ENCODE measurements at regions not wholly inside any gene's neighbourhood (a gene's known extent, or its start where the extent isn't known, plus 50 kb on each side); places are given as distances from the start of the nearest gene placed in this dataset.

GRCh38 chr4:154939851-154940250, 158.8 kb downstream of the RBM46 start:
- Histone ChIP-seq H4K20me1 (replicated peaks; ENCODE audit: control insufficient read depth, insufficient read depth, low read length) (no peaks in the 10 kb centered on the region), H3K4me1 (replicated peaks in 1 of 2; ENCODE audit: control insufficient read depth in 2 of 2, insufficient read depth in 2 of 2, low read length in 2 of 2) (no peaks in the 10 kb centered on the region), H2AFZ (ENCODE audit: low read depth, low read length) (no peak overlapping the region), H3K4me3 (no peak overlapping the region), H3K4me2 (ENCODE audit: insufficient read depth, low read length) (no peak overlapping the region), H3K9ac (ENCODE audit: insufficient read depth in 1 of 2, low read depth in 2 of 2, low read length in 2 of 2) (no peak overlapping the region), H3K27me3 (ENCODE audit: control insufficient read depth in 2 of 2, insufficient read depth in 2 of 2, low read length in 2 of 2) (no peaks in the 10 kb centered on the region), H3K9me3 (replicated peaks; ENCODE audit: control insufficient read depth, insufficient read depth, low read depth, low read length) (no peaks in the 10 kb centered on the region), H3K36me3 (ENCODE audit: control insufficient read depth, insufficient read depth, low read length) (no peaks in the 10 kb centered on the region), H3K27ac (ENCODE audit: extremely low read depth, low read depth, low read length) (no peak overlapping the region), H3K79me2 (ENCODE audit: control insufficient read depth, insufficient read depth, low read length) (no peaks in the 10 kb centered on the region), H3K9me1 (ENCODE audit: control insufficient read depth, insufficient read depth, low read length) (no peaks in the 10 kb centered on the region)
- in situ Hi-C loops (cut with MboI) = no loop called here
- intact Hi-C loops (cut with micrococcal nuclease) = no loop called here
- no TSS peak for BruUV-seq (replicated peaks)
- WGBS (ENCODE audit: insufficient coverage, low coverage, missing lambda C conversion rate) = 0% methylated on average over 3 of the region's 3 CpGs
- ChIA-PET POLR2A (no interaction called here), CTCF (ENCODE audit: low intra/inter-chr PET ratio) (no interaction called here)
- FAIRE-seq = no peak
- no peak for TF ChIP-seq ZNF699 (CRISPR knock-in tag; IDR thresholded peaks at IDR 0.05; ENCODE audit: insufficient replicate concordance)
- no peak for TF ChIP-seq HNRNPK (IDR thresholded peaks at IDR 0.05; ENCODE audit: low read depth, low read length, poor library complexity, severe bottlenecking)
- TF ChIP-seq TBL1XR1 (IDR thresholded peaks at IDR 0.05; ENCODE audit: low read length in 2 of 2) = no peak
- ATAC-seq = no peak
- no peak for DNase-seq (ENCODE audit: extremely low read depth in 1 of 4, low spot score in 3 of 4)

GRCh38 chr4:154942176-154942575, 161.1 kb downstream of the RBM46 start:
- BruUV-seq (replicated peaks) = no TSS peak
- H3K27me3 ChIP-seq (ENCODE audit: control insufficient read depth in 2 of 2, insufficient read depth in 2 of 2, low read length in 2 of 2) = no peaks in the 10 kb centered on the region
- no peak for FAIRE-seq
- no peak for ATAC-seq
- no peaks in the 10 kb centered on the region for H4K20me1 ChIP-seq (replicated peaks; ENCODE audit: control insufficient read depth, insufficient read depth, low read length)
- intact Hi-C loops (cut with micrococcal nuclease) = no loop called here
- H2AFZ ChIP-seq (ENCODE audit: low read depth, low read length) = no peak overlapping the region
- no peak for DNase-seq (ENCODE audit: extremely low read depth in 1 of 4, low spot score in 3 of 4)
- no peak overlapping the region for H3K27ac ChIP-seq (ENCODE audit: extremely low read depth, low read depth, low read length)
- ChIA-PET CTCF (ENCODE audit: low intra/inter-chr PET ratio) (no interaction called here), POLR2A (no interaction called here)
- H3K9ac ChIP-seq (ENCODE audit: insufficient read depth in 1 of 2, low read depth in 2 of 2, low read length in 2 of 2) = no peak overlapping the region
- no peaks in the 10 kb centered on the region for H3K79me2 ChIP-seq (ENCODE audit: control insufficient read depth, insufficient read depth, low read length)
- in situ Hi-C loops (cut with MboI) = no loop called here
- TF ChIP-seq THRAP3 (IDR thresholded peaks at IDR 0.05; ENCODE audit: borderline replicate concordance) = no peak
- no peak for TF ChIP-seq OTX1 (CRISPR knock-in tag; IDR thresholded peaks at IDR 0.05)
- TF ChIP-seq TBL1XR1 (IDR thresholded peaks at IDR 0.05; ENCODE audit: low read length in 2 of 2) = no peak
- no peak for TF ChIP-seq NFIC (IDR thresholded peaks at IDR 0.05)
- no peak for TF ChIP-seq GABPB2 (CRISPR knock-in tag; conservative IDR thresholded peaks at IDR 0.05)
- TF ChIP-seq EP400 (IDR thresholded peaks at IDR 0.05) = no peak
- no peak for TF ChIP-seq FOXA1 (IDR thresholded peaks at IDR 0.05; ENCODE audit: borderline replicate concordance)
- no peak for TF ChIP-seq ZNF77 (CRISPR knock-in tag; IDR thresholded peaks at IDR 0.05)
- no peak for TF ChIP-seq ZBTB2 (IDR thresholded peaks at IDR 0.05)
- no peak for TF ChIP-seq SIN3A (IDR thresholded peaks at IDR 0.05; ENCODE audit: borderline replicate concordance in 2 of 2, control insufficient read depth in 1 of 2, low read depth in 2 of 2, low read length in 2 of 2)
- TF ChIP-seq ZNF449 (CRISPR knock-in tag; IDR thresholded peaks at IDR 0.05) = no peak
- TF ChIP-seq XRCC3 (IDR thresholded peaks at IDR 0.05) = no peak
- TF ChIP-seq MIER1 (IDR thresholded peaks at IDR 0.05; ENCODE audit: low read depth) = no peak
- TF ChIP-seq PCBP1 (IDR thresholded peaks at IDR 0.05; ENCODE audit: low read depth, low read length, poor library complexity, severe bottlenecking) = no peak
- H3K4me2 ChIP-seq (ENCODE audit: insufficient read depth, low read length) = no peak overlapping the region
- no peaks in the 10 kb centered on the region for H3K9me1 ChIP-seq (ENCODE audit: control insufficient read depth, insufficient read depth, low read length)
- no peaks in the 10 kb centered on the region for H3K9me3 ChIP-seq (replicated peaks; ENCODE audit: control insufficient read depth, insufficient read depth, low read depth, low read length)
- H3K4me3 ChIP-seq = no peak overlapping the region
- H3K4me1 ChIP-seq (replicated peaks in 1 of 2; ENCODE audit: control insufficient read depth in 2 of 2, insufficient read depth in 2 of 2, low read length in 2 of 2) = no peaks in the 10 kb centered on the region
- H3K36me3 ChIP-seq (ENCODE audit: control insufficient read depth, insufficient read depth, low read length) = no peaks in the 10 kb centered on the region

Measured in K562 (cell line).